GM12865 (cell line): ENCODE measurements at regions not wholly inside any gene's neighbourhood (a gene's known extent, or its start where the extent isn't known, plus 50 kb on each side); places are given as distances from the start of the nearest gene placed in this dataset.

Experiments used
- DNase-seq: peaks from one replicate; pipeline ENCODE4 v3.0.0; 2010; ENCODE audit warnings: low read depth
- H3K4me3 ChIP-seq: 2 replicates; pipeline ENCODE4 v1.5.1; 2011; ENCODE audit warnings: mild to moderate bottlenecking, low read depth, low read length, control low read depth
- CTCF ChIP-seq: IDR thresholded peaks from 2 replicates; pipeline ENCODE4 v1.5.1; 2011; ENCODE audit warnings: low read length, control low read depth, low read depth, inconsistent platforms; ENCODE audit not compliant: insufficient read depth; ENCODE audit errors: missing control alignments

- no peak for DNase-seq
- TF ChIP-seq CTCF = no peak
- H3K4me3 ChIP-seq = no peak overlapping the region
Observed at GRCh38 chr12:115109863-115110262, 425.9 kb upstream of the TBX3 start.

GRCh38 chr12:115108129-115109100 is 424.4 kb upstream of the TBX3 start:
- H3K4me3 ChIP-seq = no peak overlapping the region
- no peak for TF ChIP-seq CTCF
- no peak for DNase-seq

GRCh38 chr12:115103884-115104883 is 420.2 kb upstream of the TBX3 start:
- no peak overlapping the region for H3K4me3 ChIP-seq
- no peak for TF ChIP-seq CTCF
- DNase-seq = no peak

- no peak for TF ChIP-seq CTCF
- no peak for DNase-seq
- H3K4me3 ChIP-seq = no peak overlapping the region
Observed at GRCh38 chr12:115102450-115102849, 418.5 kb upstream of the TBX3 start.

- no peak for DNase-seq
- no peak overlapping the region for H3K4me3 ChIP-seq
- no peak for TF ChIP-seq CTCF
Observed at GRCh38 chr12:115101520-115101919, 417.5 kb upstream of the TBX3 start.

- no peak for TF ChIP-seq CTCF
- no peak for DNase-seq
- H3K4me3 ChIP-seq = no peak overlapping the region
Observed at GRCh38 chr12:115097416-115097815, 413.4 kb upstream of the TBX3 start.
